ENCODE measurements at regions not wholly inside any gene's neighbourhood (a gene's known extent, or its start where the extent isn't known, plus 50 kb on each side); places are given as distances from the start of the nearest gene placed in this dataset.

GRCh38 chr3:72547183-72547582 lies 301.1 kb downstream of the SHQ1 start:
- Mint-ChIP-seq H3K27ac (no peak overlapping the region), H3K4me3 (no peak overlapping the region), H3K27me3 (no peaks in the 10 kb centered on the region), H3K4me1 (peaks cover 27% of the 10 kb centered on the region), H3K36me3 (ENCODE audit: low read depth) (no peaks in the 10 kb centered on the region), H3K9me3 (ENCODE audit: low read depth) (no peaks in the 10 kb centered on the region)
- no peak for ATAC-seq
- DNase-seq = no peak
- POLR2A ChIA-PET = no interaction called here
- intact Hi-C loops (cut with DNase I, micrococcal nuclease) = no loop called here
- CTCF ChIA-PET = no interaction called here

- Mint-ChIP-seq H3K36me3 (ENCODE audit: low read depth) (no peaks in the 10 kb centered on the region), H3K4me3 (no peak overlapping the region), H3K27me3 (peaks cover 2% of the 10 kb centered on the region), H3K27ac (no peak overlapping the region), H3K9me3 (ENCODE audit: low read depth) (peaks cover 2% of the 10 kb centered on the region), H3K4me1 (peaks cover 18% of the 10 kb centered on the region)
- POLR2A ChIA-PET = no interaction called here
- ATAC-seq = no peak
- CTCF ChIA-PET = no interaction called here
- DNase-seq = no peak
- intact Hi-C loops (cut with DNase I, micrococcal nuclease) = no loop called here
These were observed 304.0 kb downstream of the SHQ1 start for GRCh38 chr3:72544239-72544638.

- intact Hi-C loops (cut with DNase I, micrococcal nuclease) = no loop called here
These were observed 305.0 kb downstream of the SHQ1 start for GRCh38 chr3:72543246-72543645.

GRCh38 chr3:72542781-72543180 lies 305.5 kb downstream of the SHQ1 start:
- no peak overlapping the region for H3K27ac Mint-ChIP-seq
- peaks cover 17% of the 10 kb centered on the region for H3K4me1 Mint-ChIP-seq
- ChIA-PET POLR2A (no interaction called here), CTCF (no interaction called here)
- intact Hi-C loops (cut with DNase I, micrococcal nuclease) = no loop called here
- no peak for DNase-seq
- no peak for ATAC-seq
- H3K4me3 Mint-ChIP-seq = no peak overlapping the region
- H3K36me3 Mint-ChIP-seq (ENCODE audit: low read depth) = no peaks in the 10 kb centered on the region
- peaks cover 2% of the 10 kb centered on the region for H3K27me3 Mint-ChIP-seq
- H3K9me3 Mint-ChIP-seq (ENCODE audit: low read depth) = peaks cover 2% of the 10 kb centered on the region

More at GRCh38 chr3:72543246-72543645, 305.0 kb downstream of the SHQ1 start:
- no peak overlapping the region for H3K4me3 Mint-ChIP-seq
- DNase-seq (no peak), ATAC-seq (no peak)
- H3K27ac Mint-ChIP-seq = no peak overlapping the region
- no peaks in the 10 kb centered on the region for H3K36me3 Mint-ChIP-seq (ENCODE audit: low read depth)
- H3K27me3 Mint-ChIP-seq = peaks cover 2% of the 10 kb centered on the region
- CTCF ChIA-PET = no interaction called here
- H3K4me1 Mint-ChIP-seq = peaks cover 12% of the 10 kb centered on the region
- peaks cover 2% of the 10 kb centered on the region for H3K9me3 Mint-ChIP-seq (ENCODE audit: low read depth)
- POLR2A ChIA-PET = no interaction called here

- ATAC-seq = no peak
- no peaks in the 10 kb centered on the region for H3K36me3 Mint-ChIP-seq (ENCODE audit: low read depth)
- intact Hi-C loops (cut with DNase I, micrococcal nuclease) = no loop called here
- DNase-seq = no peak
- H3K4me3 Mint-ChIP-seq = no peak overlapping the region
- ChIA-PET CTCF (no interaction called here), POLR2A (no interaction called here)
- H3K27ac Mint-ChIP-seq = no peak overlapping the region
- H3K27me3 Mint-ChIP-seq = peaks cover 5% of the 10 kb centered on the region
- H3K9me3 Mint-ChIP-seq (ENCODE audit: low read depth) = peaks cover 2% of the 10 kb centered on the region
- peaks cover 23% of the 10 kb centered on the region for H3K4me1 Mint-ChIP-seq
These were observed 308.4 kb downstream of the SHQ1 start for GRCh38 chr3:72539856-72540255.

GRCh38 chr3:72538070-72538745 lies 310.0 kb downstream of the SHQ1 start:
- H3K4me1 Mint-ChIP-seq = peaks cover 31% of the 10 kb centered on the region
- H3K27ac Mint-ChIP-seq = no peak overlapping the region
- ChIA-PET POLR2A (interaction anchor here (0.6 kb wide), 1 partner anchor 55 kb away, joined by 9 read pairs; no protein-coding TSS in a partner anchor), CTCF (interaction anchor here (0.5 kb wide), 1 partner anchor 55 kb away, joined by 3 read pairs; no protein-coding TSS in a partner anchor)
- H3K4me3 Mint-ChIP-seq = no peak overlapping the region
- intact Hi-C loops (cut with DNase I, micrococcal nuclease) = loop anchor here in 1 of 2 experiments (1.0 kb wide), 1 partner anchor 96 kb away; no protein-coding TSS in a partner anchor
- peaks cover 13% of the 10 kb centered on the region for H3K27me3 Mint-ChIP-seq
- H3K9me3 Mint-ChIP-seq (ENCODE audit: low read depth) = peaks cover 9% of the 10 kb centered on the region
- H3K36me3 Mint-ChIP-seq (ENCODE audit: low read depth) = peaks cover 4% of the 10 kb centered on the region
- peak; percentile 74 for ATAC-seq
- peak; percentile 27 for DNase-seq

- no peak overlapping the region for H3K4me3 Mint-ChIP-seq
- H3K27me3 Mint-ChIP-seq = peaks cover 16% of the 10 kb centered on the region
- intact Hi-C loops (cut with DNase I, micrococcal nuclease) = no loop called here
- peaks cover 9% of the 10 kb centered on the region for H3K9me3 Mint-ChIP-seq (ENCODE audit: low read depth)
- no peak for ATAC-seq
- peaks cover 4% of the 10 kb centered on the region for H3K36me3 Mint-ChIP-seq (ENCODE audit: low read depth)
- H3K27ac Mint-ChIP-seq = no peak overlapping the region
- ChIA-PET POLR2A (no interaction called here), CTCF (no interaction called here)
- H3K4me1 Mint-ChIP-seq = peaks cover 24% of the 10 kb centered on the region
- no peak for DNase-seq
These were observed 310.8 kb downstream of the SHQ1 start for GRCh38 chr3:72537448-72537847.

- Mint-ChIP-seq H3K27ac (no peak overlapping the region), H3K36me3 (ENCODE audit: low read depth) (peaks cover 4% of the 10 kb centered on the region), H3K4me3 (no peak overlapping the region), H3K27me3 (peaks cover 18% of the 10 kb centered on the region), H3K9me3 (ENCODE audit: low read depth) (peaks cover 9% of the 10 kb centered on the region), H3K4me1 (peaks cover 25% of the 10 kb centered on the region)
- ChIA-PET CTCF (no interaction called here), POLR2A (no interaction called here)
- DNase-seq = no peak
- intact Hi-C loops (cut with DNase I, micrococcal nuclease) = no loop called here
- no peak for ATAC-seq
These were observed 311.4 kb downstream of the SHQ1 start for GRCh38 chr3:72536878-72537267.

DNA sequence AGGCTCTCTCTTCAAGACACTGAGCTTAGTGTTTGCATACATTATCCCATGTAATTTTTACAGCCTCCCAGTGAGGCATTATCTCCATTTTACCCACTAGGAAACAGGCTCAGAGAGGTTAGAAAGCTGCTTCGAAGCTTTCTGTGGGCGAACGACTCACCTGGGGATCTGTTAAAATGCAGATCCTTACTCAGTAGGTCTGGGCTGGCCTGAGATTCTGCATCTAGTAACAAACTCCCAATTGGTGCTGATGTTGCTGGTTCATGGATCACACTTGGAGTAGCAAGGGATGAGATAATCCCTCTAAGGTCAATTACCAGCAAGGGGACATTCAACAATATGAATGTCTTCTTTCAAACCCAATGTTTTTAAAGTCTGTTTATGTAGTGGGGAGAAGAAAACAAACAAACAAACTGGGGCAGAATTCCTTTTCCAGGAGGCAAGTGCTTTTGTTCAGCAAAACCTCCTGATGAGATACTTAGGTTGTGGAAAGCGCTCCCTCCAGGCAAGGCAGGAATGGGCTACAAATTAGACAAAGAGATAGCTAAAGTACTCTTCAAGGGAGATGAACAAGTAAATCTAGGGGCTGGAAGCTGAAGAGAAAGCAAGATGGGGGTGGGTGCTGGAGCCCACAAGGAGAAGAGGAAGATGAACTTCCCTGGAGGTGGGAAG lies 311.9 kb downstream of the SHQ1 start:
- ChIA-PET POLR2A (no interaction called here), CTCF (interaction anchor here (0.7 kb wide), 1 partner anchor 10 kb away, joined by 3 read pairs; no protein-coding TSS in a partner anchor)
- peak; percentile 27 for DNase-seq
- intact Hi-C loops (cut with DNase I, micrococcal nuclease) = no loop called here
- H3K36me3 Mint-ChIP-seq (ENCODE audit: low read depth) = peaks cover 4% of the 10 kb centered on the region
- H3K4me3 Mint-ChIP-seq = no peak overlapping the region
- ATAC-seq = no peak
- H3K4me1 Mint-ChIP-seq = peaks cover 25% of the 10 kb centered on the region
- H3K27ac Mint-ChIP-seq = no peak overlapping the region
- peaks cover 7% of the 10 kb centered on the region for H3K9me3 Mint-ChIP-seq (ENCODE audit: low read depth)
- peaks cover 18% of the 10 kb centered on the region for H3K27me3 Mint-ChIP-seq

DNA sequence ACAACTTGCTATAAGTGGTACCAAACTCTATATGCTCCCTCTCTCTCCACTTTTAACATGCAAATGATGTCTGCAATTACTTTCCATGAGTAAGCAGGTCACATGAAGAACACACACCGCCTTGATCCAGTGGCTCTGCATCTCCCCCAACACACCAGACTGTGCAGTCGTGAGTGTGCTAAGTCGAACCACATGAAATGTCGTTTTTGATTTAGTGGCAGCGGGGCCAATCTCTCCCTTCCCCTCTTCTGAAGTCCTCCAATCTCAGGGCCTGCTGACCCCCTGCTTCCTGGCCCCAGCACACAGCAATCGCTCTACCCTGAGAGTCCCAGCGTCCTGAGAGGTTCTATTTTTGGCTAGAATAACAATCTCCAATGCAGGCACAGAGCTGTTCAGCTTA lies 312.5 kb downstream of the SHQ1 start:
- no peak for ATAC-seq
- DNase-seq = peak; percentile 27
- H3K36me3 Mint-ChIP-seq (ENCODE audit: low read depth) = peaks cover 4% of the 10 kb centered on the region
- no peak overlapping the region for H3K27ac Mint-ChIP-seq
- H3K9me3 Mint-ChIP-seq (ENCODE audit: low read depth) = peaks cover 7% of the 10 kb centered on the region
- ChIA-PET CTCF (interaction anchor here (0.7 kb wide), 1 partner anchor 9 kb away, joined by 3 read pairs; no protein-coding TSS in a partner anchor), POLR2A (no interaction called here)
- H3K27me3 Mint-ChIP-seq = peaks cover 18% of the 10 kb centered on the region
- intact Hi-C loops (cut with DNase I, micrococcal nuclease) = loop anchor here in 1 of 2 experiments (2.0 kb wide), 1 partner anchor 15 kb away; no protein-coding TSS in a partner anchor
- H3K4me1 Mint-ChIP-seq = peaks cover 25% of the 10 kb centered on the region
- H3K4me3 Mint-ChIP-seq = no peak overlapping the region

DNA sequence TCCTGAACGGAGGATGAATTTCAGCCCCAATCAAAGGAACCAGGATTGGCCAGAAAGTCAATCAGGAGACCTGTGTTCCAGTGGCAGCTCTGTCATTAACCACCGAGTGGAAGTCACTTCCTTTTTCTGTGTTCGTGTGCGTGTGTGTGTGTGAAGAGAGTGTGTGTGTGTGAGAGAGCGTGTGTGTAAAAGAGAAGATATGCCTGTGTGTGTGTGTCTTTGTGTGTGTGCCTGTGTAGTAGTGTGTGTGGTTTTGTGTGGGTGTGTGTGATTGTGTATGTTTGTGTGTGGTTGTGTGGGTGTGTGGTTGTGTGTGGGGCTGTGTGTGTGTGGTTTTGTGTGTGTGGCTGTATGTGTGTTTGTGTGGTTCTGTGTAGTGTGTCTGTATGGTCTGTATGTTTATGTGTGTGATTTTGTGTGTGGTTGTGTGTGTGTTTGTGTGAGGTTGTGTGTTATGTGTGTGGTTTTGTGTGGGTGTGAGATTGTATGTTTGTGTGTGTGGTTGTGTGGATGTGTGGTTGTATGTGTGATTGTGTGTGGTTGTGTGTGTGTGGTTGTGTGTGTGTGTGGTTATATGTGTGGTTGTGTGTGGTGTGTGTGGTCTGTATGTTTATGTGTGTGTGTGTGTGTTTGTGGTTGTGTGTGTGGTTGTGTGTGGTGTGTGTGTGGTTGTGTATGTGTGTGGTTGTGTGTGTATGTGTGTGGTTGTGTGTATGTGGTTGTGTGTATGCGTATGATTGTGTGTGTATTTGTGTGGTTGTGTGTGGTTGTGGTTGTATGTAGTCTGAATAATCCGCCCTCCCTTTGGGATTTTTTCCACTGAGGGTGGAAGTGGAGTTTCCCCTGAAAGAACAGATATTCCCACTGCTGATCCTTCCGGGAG lies 314.4 kb downstream of the SHQ1 start:
- DNase-seq = no peak
- H3K9me3 Mint-ChIP-seq (ENCODE audit: low read depth) = peaks cover 7% of the 10 kb centered on the region

More for the DNA sequence above, 314.4 kb downstream of the SHQ1 start:
- Mint-ChIP-seq H3K27ac (peak overlapping the region; percentile 18), H3K27me3 (peaks cover 15% of the 10 kb centered on the region), H3K36me3 (ENCODE audit: low read depth) (peaks cover 4% of the 10 kb centered on the region), H3K4me3 (no peak overlapping the region), H3K4me1 (peaks cover 23% of the 10 kb centered on the region)
- POLR2A ChIA-PET = no interaction called here
- no peak for ATAC-seq
- CTCF ChIA-PET = interaction anchor here (1.1 kb wide), 1 partner anchor 180 kb away, joined by 3 read pairs; no protein-coding TSS in a partner anchor
- intact Hi-C loops (cut with DNase I, micrococcal nuclease) = loop anchor here in 1 of 2 experiments (2.0 kb wide), 1 partner anchor 13 kb away; no protein-coding TSS in a partner anchor
